NCI-H748 (cell line): ENCODE measurements at regions not wholly inside any gene's neighbourhood (a gene's known extent, or its start where the extent isn't known, plus 50 kb on each side); places are given as distances from the start of the nearest gene placed in this dataset.

ENCODE experiments used
- DNase-seq: peaks from one replicate; lab custom pipeline; 2025; ENCODE audit not compliant: unreplicated experiment; lab: John Stamatoyannopoulos, UW

DNA sequence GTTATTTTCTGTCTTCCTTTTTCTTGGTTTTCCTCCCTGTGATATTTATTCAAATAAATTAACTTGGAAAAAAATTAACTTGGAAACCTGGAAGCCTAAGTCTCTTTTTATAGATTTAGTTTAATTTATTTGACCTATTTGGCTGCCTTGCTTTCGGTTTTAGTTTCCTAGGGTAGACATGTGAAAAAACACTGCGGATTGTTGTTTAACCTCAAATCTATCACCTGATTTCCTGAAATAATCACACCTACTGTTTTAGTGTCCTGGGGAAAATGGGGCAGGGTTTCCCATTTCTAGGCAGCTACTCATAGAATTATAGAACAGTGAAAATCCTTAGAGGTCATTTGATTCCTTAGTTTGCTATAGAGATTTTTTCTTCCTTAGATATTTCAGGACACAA is 412.4 kb downstream of the PCDH17 start:
- DNase-seq, result no peak

DNA sequence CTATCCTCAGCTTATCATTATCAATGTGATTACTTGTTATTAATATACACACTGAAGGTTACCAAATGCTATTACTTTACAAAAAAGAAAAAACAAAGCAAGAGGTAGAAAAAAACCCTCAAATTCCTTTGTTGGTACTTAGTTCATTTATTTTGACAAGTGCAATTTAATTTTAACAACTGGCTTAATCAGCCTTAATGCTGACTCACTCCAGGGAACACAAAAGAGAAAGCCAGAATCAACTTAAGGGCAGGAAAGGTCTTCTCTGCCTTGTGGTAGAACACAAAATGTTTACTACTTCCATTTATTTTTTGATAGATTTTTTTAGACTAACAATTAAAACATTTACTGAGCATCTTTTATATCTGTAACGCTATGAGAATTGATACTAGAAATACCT is 417.1 kb downstream of the PCDH17 start:
- no peak for DNase-seq

- DNase-seq, result no peak
These were observed 419.9 kb downstream of the PCDH17 start for GRCh38 chr13:58051396-58051795.

GRCh38 chr13:58051807-58052375 is 420.3 kb downstream of the PCDH17 start:
- no peak for DNase-seq

DNA sequence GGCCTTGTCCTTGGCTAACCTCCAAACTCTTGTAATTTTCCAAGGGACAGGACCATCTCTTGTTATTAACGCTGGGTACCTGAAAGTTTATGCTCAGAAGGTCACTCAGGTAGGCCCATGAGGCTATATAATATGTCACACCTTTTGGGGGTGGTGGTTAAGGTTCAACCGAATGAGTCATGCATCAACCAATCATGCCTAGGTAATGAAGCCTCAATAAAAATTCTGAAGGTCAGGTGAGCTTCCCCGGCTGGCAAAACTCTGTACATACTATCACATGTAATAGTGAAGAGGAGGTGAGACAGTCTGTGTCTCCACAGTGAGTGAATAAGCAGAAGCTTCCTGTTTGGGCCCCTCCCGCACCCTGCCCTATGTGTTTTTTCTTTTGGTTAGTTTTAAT is 424.9 kb downstream of the PCDH17 start:
- no peak for DNase-seq

GRCh38 chr13:58059624-58060023 is 428.1 kb downstream of the PCDH17 start:
- no peak for DNase-seq

- DNase-seq, result no peak
These were observed 449.3 kb downstream of the PCDH17 start for GRCh38 chr13:58080806-58081205.

DNA sequence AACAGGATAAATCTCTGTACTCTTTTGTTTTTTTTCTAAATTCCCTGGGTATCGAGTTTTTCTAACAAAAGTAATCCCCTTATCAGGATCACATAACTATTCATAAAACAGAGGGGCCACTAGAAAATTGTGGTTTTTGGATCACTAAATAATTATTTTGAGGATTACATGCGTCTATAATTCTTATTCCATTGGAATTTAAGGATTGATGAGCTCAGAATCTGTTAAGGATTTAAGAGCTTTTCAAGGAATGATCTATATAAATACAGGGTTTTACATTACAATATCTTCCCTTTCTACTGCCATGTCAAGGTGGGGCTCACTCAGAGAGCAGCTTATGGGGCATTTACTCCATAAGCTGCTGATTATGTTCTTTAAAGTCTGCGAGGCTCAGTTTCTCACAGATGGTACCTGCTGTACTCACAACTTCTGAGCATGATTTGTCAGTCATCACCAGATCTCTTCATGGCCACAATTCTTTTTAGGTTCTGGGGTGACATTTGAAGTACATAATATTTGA is 449.8 kb downstream of the PCDH17 start:
- no peak for DNase-seq

DNA sequence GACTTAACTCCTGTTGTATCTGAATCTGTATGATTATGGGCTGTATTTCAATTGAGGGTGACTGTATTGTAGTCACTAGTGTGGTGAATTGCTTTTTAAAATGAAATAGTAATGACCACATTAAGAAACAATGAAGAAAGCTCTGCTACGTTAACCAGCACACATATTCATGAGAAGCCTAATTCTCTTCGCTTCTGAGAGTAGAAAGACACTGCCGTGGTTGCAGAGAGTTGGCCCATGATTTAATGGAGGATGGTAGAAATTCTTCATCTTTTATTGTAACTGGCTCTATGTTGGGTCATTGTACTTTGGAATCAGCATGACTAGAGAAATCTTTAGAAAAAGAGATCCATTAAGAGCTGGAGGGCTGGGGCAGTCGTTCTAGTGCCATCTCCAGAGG is 451.5 kb downstream of the PCDH17 start:
- no peak for DNase-seq

- no peak for DNase-seq
These were observed 453.7 kb downstream of the PCDH17 start for GRCh38 chr13:58085274-58085673.

- no peak for DNase-seq
These were observed 454.3 kb downstream of the PCDH17 start for GRCh38 chr13:58085819-58086218.

DNA sequence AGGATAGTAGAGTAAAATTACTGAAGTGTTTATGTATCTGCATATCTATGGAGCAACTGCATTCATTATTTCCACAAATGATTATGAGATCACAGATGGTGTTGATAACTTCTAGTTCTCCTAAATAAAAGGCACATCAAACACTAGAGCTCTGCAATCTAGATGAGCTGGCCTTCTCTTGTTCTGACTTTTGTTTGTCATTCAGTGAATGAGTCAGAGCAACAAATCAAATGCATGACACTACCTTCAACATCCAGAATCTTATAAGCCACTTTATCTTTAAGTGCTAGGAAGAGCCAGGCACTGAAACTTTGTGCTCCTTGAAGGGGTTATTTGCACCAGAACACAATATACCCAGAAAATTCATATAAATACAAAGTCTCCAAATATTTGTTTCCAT is 456.0 kb downstream of the PCDH17 start:
- no peak for DNase-seq

DNA sequence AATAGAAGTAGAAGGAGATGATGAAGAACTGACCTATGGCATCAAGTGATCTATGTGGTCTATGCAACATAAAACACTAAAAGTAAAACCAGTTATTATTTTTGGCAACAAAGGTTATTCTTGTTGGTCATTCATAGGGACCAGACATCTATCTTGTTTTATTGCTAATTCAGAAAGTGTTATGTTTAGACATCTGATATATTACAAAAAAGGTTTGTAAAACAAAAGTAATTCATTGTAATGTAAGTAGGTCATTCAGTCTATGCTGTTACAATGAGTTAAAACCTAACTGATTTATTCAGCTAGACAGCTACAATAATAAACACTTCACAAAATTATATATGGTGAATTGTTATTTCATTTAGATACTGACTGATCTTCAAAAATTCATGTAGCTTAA is 461.9 kb downstream of the PCDH17 start:
- DNase-seq, result no peak

- no peak for DNase-seq
These were observed 466.3 kb downstream of the PCDH17 start for GRCh38 chr13:58097831-58098230.

DNA sequence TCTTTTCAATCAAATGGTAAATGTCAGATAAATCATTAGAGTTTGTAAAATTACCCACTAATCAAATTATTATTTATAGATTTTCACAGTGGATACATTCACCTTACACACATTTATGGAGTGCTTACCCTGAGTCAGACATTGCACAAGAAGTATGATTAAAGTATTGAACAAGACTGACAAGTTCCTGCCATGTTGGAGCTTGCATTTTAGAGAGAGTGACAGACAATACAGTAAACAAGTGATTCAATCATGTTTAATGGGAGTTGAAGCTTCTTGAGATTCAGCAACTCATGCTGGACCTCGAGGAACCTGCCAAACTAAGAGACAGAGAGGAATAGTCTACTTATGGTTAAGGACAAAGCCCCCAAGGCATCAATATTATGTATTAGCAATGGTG is 487.8 kb downstream of the PCDH17 start:
- no peak for DNase-seq

DNA sequence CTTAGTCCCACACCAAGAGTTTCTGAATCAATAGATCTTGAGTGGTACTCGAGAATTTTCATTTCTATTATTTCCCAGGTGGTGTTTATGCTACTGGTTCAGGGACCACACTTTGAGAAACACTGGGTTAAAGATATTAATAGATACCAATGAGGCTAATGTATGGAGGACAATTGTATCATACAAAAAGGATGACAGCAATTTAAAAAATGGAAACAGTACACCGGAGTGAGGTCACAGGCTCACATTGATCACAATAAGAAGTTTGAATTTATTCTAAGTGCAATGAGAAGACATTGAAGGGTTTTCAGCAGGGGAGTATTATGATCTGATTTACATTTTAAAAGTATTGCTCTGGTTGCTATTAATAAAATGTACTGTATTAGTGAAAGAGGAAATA is 488.3 kb downstream of the PCDH17 start:
- no peak for DNase-seq

- DNase-seq, result peak; percentile 17
These were observed 495.0 kb downstream of the PCDH17 start for GRCh38 chr13:58126496-58126895.

DNA sequence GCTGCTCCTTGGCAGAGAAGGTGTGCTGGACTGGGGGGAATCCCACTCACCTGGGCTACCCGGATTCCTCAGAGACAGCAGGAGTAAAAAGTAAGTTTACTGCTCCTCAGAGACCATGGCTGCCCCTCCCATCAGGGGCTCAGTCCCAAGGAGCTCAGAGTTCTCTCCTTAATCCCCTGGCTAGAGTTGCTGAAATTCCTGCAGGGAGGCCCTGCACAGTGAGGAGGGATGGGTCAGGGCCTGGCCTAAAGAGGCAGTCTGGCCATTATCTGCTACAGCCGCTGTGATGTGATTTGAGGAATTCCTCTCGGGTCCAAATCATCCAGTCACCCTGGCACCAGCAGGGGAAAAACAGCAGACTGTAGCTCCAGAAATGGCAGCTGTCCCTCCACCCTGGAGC is 502.5 kb downstream of the PCDH17 start:
- DNase-seq, result no peak

GRCh38 chr13:58134525-58134924 is 503.0 kb downstream of the PCDH17 start:
- DNase-seq, result no peak

GRCh38 chr13:58142952-58143351 is 511.4 kb downstream of the PCDH17 start:
- no peak for DNase-seq

DNA sequence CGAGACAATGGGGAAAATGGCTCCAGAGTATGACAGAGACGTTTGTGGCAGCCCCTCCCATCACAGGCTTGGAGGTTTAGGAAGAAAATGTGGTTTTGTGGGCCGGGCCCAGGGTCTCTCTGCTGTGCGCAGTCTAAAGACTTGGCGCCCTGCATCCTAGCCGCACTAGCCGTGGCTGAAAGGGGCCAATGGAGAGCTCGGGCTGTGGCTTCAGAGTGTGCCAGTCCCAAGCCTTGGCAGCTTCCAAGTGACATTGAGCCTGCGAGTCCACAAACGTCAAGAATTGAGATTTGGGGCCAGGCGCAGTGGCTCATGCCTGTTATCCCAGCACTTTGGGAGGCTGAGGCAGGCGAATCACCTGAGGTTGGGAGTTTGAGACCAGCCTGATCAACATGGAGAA is 513.1 kb downstream of the PCDH17 start:
- no peak for DNase-seq

DNA sequence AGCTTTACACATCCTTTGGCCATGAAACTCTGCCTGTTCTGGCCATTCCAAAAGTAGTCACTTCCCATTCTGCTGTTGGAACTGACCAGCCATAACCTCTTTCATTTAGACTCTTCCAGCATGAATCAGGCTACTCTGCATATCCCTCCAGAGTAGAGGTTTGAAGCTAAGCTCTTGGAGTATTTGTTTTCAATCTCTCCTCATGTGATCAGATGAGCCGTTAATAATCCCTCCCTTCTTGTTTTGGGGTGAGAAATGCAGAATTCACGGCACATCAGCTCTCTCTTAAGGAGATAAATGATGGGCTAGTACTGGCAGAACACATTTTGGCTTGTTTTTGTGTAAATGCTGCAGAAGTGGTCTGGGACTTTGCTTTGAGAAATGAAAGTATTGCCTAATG is 519.9 kb downstream of the PCDH17 start:
- DNase-seq, result no peak

GRCh38 chr13:58160980-58161379 is 529.4 kb downstream of the PCDH17 start:
- no peak for DNase-seq

- DNase-seq, result peak; percentile 84
These were observed 534.1 kb downstream of the PCDH17 start for GRCh38 chr13:58165617-58166016.
